Hematopoietic multipotent progenitor cell treated with erythropoietin and hydrocortisone succinate and interleukin-3 and kit ligand, for 15 days (in vitro differentiated cells): ENCODE measurements at regions not wholly inside any gene's neighbourhood (a gene's known extent, or its start where the extent isn't known, plus 50 kb on each side); places are given as distances from the start of the nearest gene placed in this dataset.
A peak's percentile ranks its signal among the peaks of the same experiment; 100 is the strongest.

ENCODE experiments used
- DNase-seq: peaks from one replicate; pipeline ENCODE4 v3.0.0-alpha.2; 2015; ENCODE audit warnings: low spot score

- DNase-seq = no peak
These were observed 53.5 kb upstream of the TIPARP start for GRCh38 chr3:156620901-156621300.

- DNase-seq = peak; percentile 41
These were observed 54.1 kb upstream of the TIPARP start for GRCh38 chr3:156620260-156620659.

GRCh38 chr3:156619376-156619775, 55.0 kb upstream of the TIPARP start:
- no peak for DNase-seq

- no peak for DNase-seq
These were observed 56.6 kb upstream of the TIPARP start for GRCh38 chr3:156617781-156618180.

- DNase-seq = no peak
These were observed 57.2 kb upstream of the TIPARP start for GRCh38 chr3:156617145-156617544.

GRCh38 chr3:156615592-156616173, 58.7 kb upstream of the TIPARP start:
- no peak for DNase-seq

- no peak for DNase-seq
These were observed 59.5 kb upstream of the TIPARP start for GRCh38 chr3:156614642-156615511.

GRCh38 chr3:156612903-156613302, 58.0 kb upstream of the SSR3 start:
- DNase-seq = no peak

GRCh38 chr3:156611870-156612494, 57.1 kb upstream of the SSR3 start:
- no peak for DNase-seq

GRCh38 chr3:156610154-156610553, 55.2 kb upstream of the SSR3 start:
- DNase-seq = no peak

- no peak for DNase-seq
These were observed 54.6 kb upstream of the SSR3 start for GRCh38 chr3:156609546-156609945.

- DNase-seq = no peak
These were observed 53.9 kb upstream of the SSR3 start for GRCh38 chr3:156608601-156609514.

- peak; percentile 5 for DNase-seq
These were observed 51.8 kb upstream of the SSR3 start for GRCh38 chr3:156606729-156607128.

- DNase-seq = no peak
These were observed 51.0 kb upstream of the SSR3 start for GRCh38 chr3:156605686-156606605.

GRCh38 chr3:156604642-156605144, 49.8 kb upstream of the SSR3 start:
- no peak for DNase-seq
